ENCODE measurements at regions not wholly inside any gene's neighbourhood (a gene's known extent, or its start where the extent isn't known, plus 50 kb on each side); places are given as distances from the start of the nearest gene placed in this dataset.

DNA sequence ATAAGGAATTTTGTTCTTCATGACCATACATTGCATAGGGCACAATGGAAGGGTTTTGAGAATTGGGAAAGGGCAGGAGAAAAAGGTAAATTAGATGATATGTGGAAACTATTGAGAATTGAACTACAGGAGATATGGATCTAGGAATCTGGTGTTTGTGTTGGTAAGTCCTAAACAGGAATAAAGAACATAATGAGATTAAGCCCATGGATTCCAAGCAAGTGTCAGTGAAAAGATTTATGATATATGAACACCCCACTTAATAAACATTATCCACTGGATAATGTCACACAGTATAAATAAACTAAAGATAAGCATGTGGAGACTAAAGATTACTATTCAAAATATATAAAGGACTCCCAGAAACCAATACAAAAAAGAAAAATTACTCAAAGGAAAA is 98.2 kb downstream of the TNFSF18 start:
- TF ChIP-seq CTCF (IDR thresholded peaks at IDR 0.05) (no peak), POLR2A (IDR thresholded peaks at IDR 0.05) (no peak)

All from adrenal gland (tissue), 5 donors.